GM12878 (cell line): ENCODE measurements at regions not wholly inside any gene's neighbourhood (a gene's known extent, or its start where the extent isn't known, plus 50 kb on each side); places are given as distances from the start of the nearest gene placed in this dataset.

Experiments
- ATAC-seq: fragments of 200-7000 bp; cut with Tn5 transposase; 3 replicates; pipeline ENCODE4 v1.9.1; 2020; ENCODE audit warnings: mild to moderate bottlenecking, moderate library complexity
- BruUV-seq: library from RNA; stranded (reverse); fragments of 400-500 nt; replicated peaks from 2 replicates; lab custom pipeline; 2021; lab: Mats Ljungman, UMichigan
- CTCF ChIA-PET: fragments of 300-600 bp; sonication (Branson Sonifier 250); formaldehyde crosslinking; extraction: SDS; loops from one replicate; lab custom pipeline; 2021; ENCODE audit warnings: inconsistent platforms; lab: Yijun Ruan, JAX
- POLR2A ChIA-PET: fragments of 350-600 bp; formaldehyde crosslinking; extraction: SDS; loops from one replicate; lab custom pipeline; 2021; ENCODE audit warnings: inconsistent platforms; lab: Charles Lee
- RAD21 ChIA-PET: fragments of 300-600 bp; sonication (Branson Sonifier 250); formaldehyde crosslinking; loops from one replicate; lab custom pipeline; 2023; ENCODE audit warnings: antibody characterized with exemption; ENCODE audit not compliant: unreplicated experiment; lab: Charles Lee
- SMC1A ChIA-PET: fragments of 300-600 bp; sonication (Branson Sonifier 250); formaldehyde crosslinking; loops from one replicate; lab custom pipeline; 2023; ENCODE audit not compliant: unreplicated experiment, uncharacterized antibody; lab: Charles Lee
- DNase-seq: peaks from one replicate; pipeline ENCODE4 v3.0.0-alpha.2; 2011; ENCODE audit warnings: low read depth, low spot score
- FAIRE-seq: peaks from 3 replicates; lab custom pipeline; 2011; peaks lifted over from hg19 to GRCh38; lab: Jason Lieb, UNC
- H2AFZ ChIP-seq: 2 replicates; pipeline ENCODE4 v1.6.0; 2011; ENCODE audit warnings: low read depth, low read length, control low read depth; ENCODE audit not compliant: control insufficient read depth
- H3K27ac ChIP-seq: 2 replicates; pipeline ENCODE4 v1.5.1; 2011; ENCODE audit warnings: control low read depth; ENCODE audit not compliant: control insufficient read depth, insufficient read depth
- H3K27me3 ChIP-seq, 2 experiments: replicated peaks in 1 of 2; 2 replicates each; pipeline versions ENCODE4 v1.6.0 to v1.6.1; 2011; ENCODE audit warnings: low read length in 1 of 2; ENCODE audit not compliant: control insufficient read depth in 2 of 2, insufficient read depth in 2 of 2
- H3K36me3 ChIP-seq, 2 experiments: 2 replicates each; pipeline ENCODE4 v1.5.1; 2011; ENCODE audit warnings: low read length in 1 of 2; ENCODE audit not compliant: control insufficient read depth in 2 of 2, insufficient read depth in 2 of 2
- H3K4me1 ChIP-seq: 2 replicates; pipeline ENCODE4 v1.6.1; 2011; ENCODE audit warnings: mild to moderate bottlenecking, low read length, moderate library complexity, mixed read lengths; ENCODE audit not compliant: control insufficient read depth, insufficient read depth
- H3K4me2 ChIP-seq: 2 replicates; pipeline ENCODE4 v1.6.0; 2011; ENCODE audit warnings: control low read depth; ENCODE audit not compliant: control insufficient read depth, insufficient read depth
- H3K4me3 ChIP-seq: fragments of 200-600 bp; sonication (generic); 2 replicates; pipeline ENCODE4 v1.5.1; 2016
- H3K79me2 ChIP-seq: 2 replicates; pipeline ENCODE4 v1.6.0; 2011; ENCODE audit warnings: low read length; ENCODE audit not compliant: control insufficient read depth, insufficient read depth
- H3K9ac ChIP-seq: 2 replicates; pipeline ENCODE4 v1.8.0; 2011; ENCODE audit warnings: low read length, control low read depth, mixed read lengths; ENCODE audit not compliant: control insufficient read depth, insufficient read depth
- H3K9me3 ChIP-seq: replicated peaks from 3 replicates; pipeline ENCODE4 v1.5.1; 2011; ENCODE audit warnings: mild to moderate bottlenecking, low read length; ENCODE audit not compliant: control insufficient read depth, insufficient read depth
- H4K20me1 ChIP-seq: 2 replicates; pipeline ENCODE4 v1.6.0; 2011; ENCODE audit not compliant: control insufficient read depth, insufficient read depth
- ATF7 ChIP-seq: fragments of 450-650 bp; IDR thresholded peaks from 2 replicates; pipeline ENCODE4 v1.6.1; 2016; ENCODE audit warnings: low read depth, mild to moderate bottlenecking
- BCL3 ChIP-seq: IDR thresholded peaks from 2 replicates; pipeline ENCODE4 v1.6.1; 2011; ENCODE audit warnings: borderline replicate concordance, low read depth, mild to moderate bottlenecking, moderate library complexity, low read length; ENCODE audit not compliant: insufficient read depth, poor library complexity, severe bottlenecking
- CHD4 ChIP-seq: fragments of 200-600 bp; sonication (generic); IDR thresholded peaks from 2 replicates; pipeline ENCODE4 v1.6.1; 2016; ENCODE audit warnings: mild to moderate bottlenecking
- E2F4 ChIP-seq: IDR thresholded peaks from 2 replicates; pipeline ENCODE4 v1.6.1; 2012; ENCODE audit warnings: low read depth, low read length, improper control_type of control experiment
- NR2C1 ChIP-seq: fragments of 450-650 bp; IDR thresholded peaks from 2 replicates; pipeline ENCODE4 v1.6.1; 2017; ENCODE audit warnings: antibody characterized with exemption, mild to moderate bottlenecking, moderate library complexity
- PAX8 ChIP-seq: fragments of 450-650 bp; IDR thresholded peaks from 2 replicates; pipeline ENCODE4 v1.6.1; 2017; ENCODE audit warnings: mild to moderate bottlenecking, moderate library complexity
- STAT3 ChIP-seq: IDR thresholded peaks from 2 replicates; pipeline ENCODE4 v1.6.1; 2011; ENCODE audit warnings: low read depth, low read length, improper control_type of control experiment
- ZNF24 ChIP-seq: fragments of 450-650 bp; IDR thresholded peaks from 2 replicates; pipeline ENCODE4 v1.6.1; 2017; ENCODE audit warnings: antibody characterized with exemption, mild to moderate bottlenecking
- WGBS: methylation state at CpG from one replicate; pipeline ENCODE4 v1.1.6; 2016; ENCODE audit warnings: low lambda C conversion rate; ENCODE audit not compliant: insufficient replicate concordance, insufficient coverage; ENCODE audit errors: missing lambda C conversion rate; 5-methylcytosine and 5-hydroxymethylcytosine counted together
- in situ Hi-C: fragments of 300-500 bp; cut with MboI; formaldehyde crosslinking; loops from 9 replicates; pipeline ENCODE4 v1.14.3; 2018; ENCODE audit warnings: mixed read lengths
- intact Hi-C: fragments of 100-400 bp; cut with micrococcal nuclease; formaldehyde crosslinking; loops from one replicate; pipeline ENCODE4 v1.14.2; 2022; ENCODE audit not compliant: unreplicated experiment

- ChIA-PET RAD21 (no interaction called here), SMC1A (no interaction called here), POLR2A (no interaction called here), CTCF (no interaction called here)
- Histone ChIP-seq H4K20me1 (no peaks in the 10 kb centered on the region), H3K4me1 (no peaks in the 10 kb centered on the region), H3K9ac (no peak overlapping the region), H3K36me3 (no peaks in the 10 kb centered on the region), H2AFZ (no peak overlapping the region), H3K4me3 (no peak overlapping the region), H3K9me3 (no peaks in the 10 kb centered on the region)
- no peak for FAIRE-seq
- no peak for DNase-seq
- 76% methylated on average over 6 of the region's 6 CpGs for WGBS
- no peak for ATAC-seq
- intact Hi-C loops (no loop called here), in situ Hi-C loops (no loop called here)
- TF ChIP-seq ZNF24, result peak; percentile 56; the same call in 1 of the 2 replicates
- TF ChIP-seq PAX8, result no peak
- TF ChIP-seq E2F4, result no peak
- TF ChIP-seq STAT3, result no peak
- no peak for TF ChIP-seq CHD4
- TF ChIP-seq NR2C1, result no peak
- no peak for TF ChIP-seq BCL3
- TF ChIP-seq ATF7, result no peak
- TF ChIP-seq, all 136 proteins: peak for 1
- no peaks in the 10 kb centered on the region for H3K79me2 ChIP-seq
- no TSS peak for BruUV-seq
- no peak overlapping the region for H3K27ac ChIP-seq
- H3K27me3 ChIP-seq, result no peaks in the 10 kb centered on the region
- H3K4me2 ChIP-seq, result no peak overlapping the region
Observed at GRCh38 chr20:52017669-52018317, 173.8 kb downstream of the ZFP64 start.
